ENCODE measurements at regions not wholly inside any gene's neighbourhood (a gene's known extent, or its start where the extent isn't known, plus 50 kb on each side); places are given as distances from the start of the nearest gene placed in this dataset.

- Mint-ChIP-seq H3K4me1 (ENCODE audit: low read depth) (no peaks in the 10 kb centered on the region), H3K4me3 (no peak overlapping the region), H3K27me3 (no peaks in the 10 kb centered on the region), H3K27ac (no peak overlapping the region), H3K9me3 (peaks cover 7% of the 10 kb centered on the region), H3K36me3 (ENCODE audit: low read depth) (no peaks in the 10 kb centered on the region)
- POLR2A ChIA-PET = no interaction called here
- TF ChIP-seq CTCF (IDR thresholded peaks at IDR 0.05) = no peak
- ATAC-seq (no peak), DNase-seq (no peak)
- CTCF ChIA-PET = no interaction called here
- intact Hi-C loops (cut with micrococcal nuclease) = no loop called here
Measured at GRCh38 chr2:83674050-83674449, 785.0 kb downstream of the SUCLG1 start.

- ChIA-PET POLR2A (no interaction called here), CTCF (no interaction called here)
- no peak overlapping the region for H3K4me3 Mint-ChIP-seq
- ATAC-seq = no peak
- intact Hi-C loops (cut with micrococcal nuclease) = no loop called here
- no peak for DNase-seq
- no peaks in the 10 kb centered on the region for H3K27me3 Mint-ChIP-seq
- no peaks in the 10 kb centered on the region for H3K36me3 Mint-ChIP-seq (ENCODE audit: low read depth)
- no peak overlapping the region for H3K27ac Mint-ChIP-seq
- TF ChIP-seq CTCF (IDR thresholded peaks at IDR 0.05) = no peak
- H3K4me1 Mint-ChIP-seq (ENCODE audit: low read depth) = no peaks in the 10 kb centered on the region
- H3K9me3 Mint-ChIP-seq = no peaks in the 10 kb centered on the region
Measured at GRCh38 chr2:83665894-83666293, 793.2 kb downstream of the SUCLG1 start.

- Mint-ChIP-seq H3K9me3 (no peaks in the 10 kb centered on the region), H3K27ac (no peak overlapping the region), H3K4me1 (ENCODE audit: low read depth) (no peaks in the 10 kb centered on the region), H3K27me3 (no peaks in the 10 kb centered on the region), H3K36me3 (ENCODE audit: low read depth) (no peaks in the 10 kb centered on the region), H3K4me3 (no peak overlapping the region)
- intact Hi-C loops (cut with micrococcal nuclease) = no loop called here
- TF ChIP-seq CTCF (IDR thresholded peaks at IDR 0.05) = no peak
- ChIA-PET POLR2A (no interaction called here), CTCF (no interaction called here)
- DNase-seq (no peak), ATAC-seq (no peak)
Measured at GRCh38 chr2:83665154-83665553, 793.9 kb downstream of the SUCLG1 start.

- CTCF ChIA-PET = no interaction called here
- no peak overlapping the region for H3K4me3 Mint-ChIP-seq
- H3K4me1 Mint-ChIP-seq (ENCODE audit: low read depth) = no peaks in the 10 kb centered on the region
- no peaks in the 10 kb centered on the region for H3K36me3 Mint-ChIP-seq (ENCODE audit: low read depth)
- POLR2A ChIA-PET = no interaction called here
- no peaks in the 10 kb centered on the region for H3K27me3 Mint-ChIP-seq
- intact Hi-C loops (cut with micrococcal nuclease) = no loop called here
- no peak overlapping the region for H3K27ac Mint-ChIP-seq
- ATAC-seq (no peak), DNase-seq (no peak)
- H3K9me3 Mint-ChIP-seq = no peaks in the 10 kb centered on the region
- no peak for TF ChIP-seq CTCF (IDR thresholded peaks at IDR 0.05)
Measured at GRCh38 chr2:83661711-83662110, 797.4 kb downstream of the SUCLG1 start.

GRCh38 chr2:83654091-83654611, 804.9 kb downstream of the SUCLG1 start:
- CTCF ChIA-PET = no interaction called here
- Mint-ChIP-seq H3K4me1 (ENCODE audit: low read depth) (no peaks in the 10 kb centered on the region), H3K27ac (no peak overlapping the region), H3K9me3 (no peaks in the 10 kb centered on the region), H3K4me3 (no peak overlapping the region), H3K36me3 (ENCODE audit: low read depth) (no peaks in the 10 kb centered on the region), H3K27me3 (no peaks in the 10 kb centered on the region)
- no peak for TF ChIP-seq CTCF (IDR thresholded peaks at IDR 0.05)
- intact Hi-C loops (cut with micrococcal nuclease) = no loop called here
- DNase-seq = no peak
- POLR2A ChIA-PET = no interaction called here
- no peak for ATAC-seq

Measured in activated CD8-positive, alpha-beta T cell treated with anti-CD3 and anti-CD28 coated beads for 36 hours (primary cell).